Neural progenitor cell (in vitro differentiated cells): ENCODE measurements at regions not wholly inside any gene's neighbourhood (a gene's known extent, or its start where the extent isn't known, plus 50 kb on each side); places are given as distances from the start of the nearest gene placed in this dataset.

Experiments
- DNase-seq: peaks from one replicate; pipeline ENCODE4 v3.0.0-alpha.2; 2016; ENCODE audit warnings: low spot score
- H2AFZ ChIP-seq: fragments of 200-600 bp; sonication (generic); replicated peaks from 2 replicates; pipeline ENCODE4 v1.6.1; 2016; ENCODE audit warnings: antibody characterized with exemption
- H3F3A ChIP-seq: fragments of 200-600 bp; sonication (generic); 2 replicates; pipeline ENCODE4 v1.6.1; 2016; ENCODE audit warnings: antibody characterized with exemption, low read depth
- H3K27ac ChIP-seq: fragments of 200-600 bp; sonication (generic); 2 replicates; pipeline ENCODE4 v1.5.1; 2016; ENCODE audit warnings: mild to moderate bottlenecking
- H3K27me3 ChIP-seq: fragments of 200-600 bp; sonication (generic); 2 replicates; pipeline ENCODE4 v1.6.1; 2016; ENCODE audit warnings: mild to moderate bottlenecking, moderate library complexity
- H3K36me3 ChIP-seq: fragments of 200-600 bp; sonication (generic); 2 replicates; pipeline ENCODE4 v1.5.1; 2016
- H3K4me1 ChIP-seq: fragments of 200-600 bp; sonication (generic); 2 replicates; pipeline ENCODE4 v1.6.1; 2016; ENCODE audit warnings: mixed run types
- H3K4me2 ChIP-seq: fragments of 200-600 bp; sonication (generic); 2 replicates; pipeline ENCODE4 v1.6.1; 2016
- H3K4me3 ChIP-seq: fragments of 200-600 bp; sonication (generic); 2 replicates; pipeline ENCODE4 v1.5.1; 2016
- H3K79me2 ChIP-seq: fragments of 200-600 bp; sonication (generic); 2 replicates; pipeline ENCODE4 v1.6.1; 2016; ENCODE audit warnings: low read depth
- H3K9ac ChIP-seq: fragments of 200-600 bp; sonication (generic); 2 replicates; pipeline ENCODE4 v1.6.1; 2016
- H3K9me3 ChIP-seq: fragments of 200-600 bp; sonication (generic); 2 replicates; pipeline ENCODE4 v1.5.1; 2016; ENCODE audit warnings: low read depth
- H4K20me1 ChIP-seq: fragments of 200-600 bp; sonication (generic); 2 replicates; pipeline ENCODE4 v1.6.1; 2016; ENCODE audit warnings: low read depth
- H3K27ac Mint-ChIP-seq: 3 replicates; pipeline ENCODE4 v1.8.0; 2021; ENCODE audit warnings: mixed read lengths
- H3K27me3 Mint-ChIP-seq: 2 replicates; pipeline ENCODE4 v1.8.0; 2022; ENCODE audit warnings: low read depth, mild to moderate bottlenecking, inconsistent platforms, moderate library complexity, mixed read lengths; ENCODE audit not compliant: insufficient read depth
- H3K36me3 Mint-ChIP-seq: 3 replicates; pipeline ENCODE4 v1.8.0; 2021; ENCODE audit warnings: mixed read lengths
- H3K4me1 Mint-ChIP-seq: 3 replicates; pipeline ENCODE4 v1.8.0; 2021; ENCODE audit warnings: mixed read lengths
- H3K4me3 Mint-ChIP-seq: 3 replicates; pipeline ENCODE4 v1.8.0; 2021; ENCODE audit warnings: mild to moderate bottlenecking, moderate library complexity, mixed read lengths
- H3K9me3 Mint-ChIP-seq: 3 replicates; pipeline ENCODE4 v1.8.0; 2020; ENCODE audit warnings: mixed read lengths
- CTCF ChIP-seq: fragments of 200-600 bp; sonication (generic); IDR thresholded peaks from 2 replicates; pipeline ENCODE4 v1.5.1; 2017; ENCODE audit warnings: antibody characterized with exemption, mild to moderate bottlenecking
- EZH2 ChIP-seq: fragments of 200-600 bp; sonication (generic); IDR thresholded peaks from 2 replicates; pipeline ENCODE4 v1.6.1; 2017; ENCODE audit warnings: antibody characterized with exemption, mild to moderate bottlenecking, moderate library complexity
- EZH2phosphoT487 ChIP-seq: fragments of 200-600 bp; sonication (generic); IDR thresholded peaks from 2 replicates; pipeline ENCODE4 v1.6.1; 2017; ENCODE audit warnings: antibody characterized with exemption

- Mint-ChIP-seq H3K27me3 (peaks cover 3% of the 10 kb centered on the region), H3K36me3 (no peaks in the 10 kb centered on the region), H3K9me3 (peaks cover 5% of the 10 kb centered on the region), H3K27ac (no peak overlapping the region), H3K4me1 (no peaks in the 10 kb centered on the region), H3K4me3 (no peak overlapping the region)
- Histone ChIP-seq H3K36me3 (no peaks in the 10 kb centered on the region), H3K27ac (no peak overlapping the region), H2AFZ (no peak overlapping the region), H3K79me2 (no peaks in the 10 kb centered on the region), H3K27me3 (no peaks in the 10 kb centered on the region), H3F3A (no peaks in the 10 kb centered on the region), H3K4me1 (no peaks in the 10 kb centered on the region), H4K20me1 (no peaks in the 10 kb centered on the region), H3K4me2 (no peak overlapping the region), H3K9ac (no peak overlapping the region), H3K4me3 (no peak overlapping the region), H3K9me3 (no peaks in the 10 kb centered on the region)
- no peak for DNase-seq
- no peak for TF ChIP-seq EZH2
- TF ChIP-seq EZH2phosphoT487: no peak
- TF ChIP-seq CTCF: no peak
Observed at GRCh38 chr3:6717026-6717943, 143.6 kb upstream of the GRM7 start.

- Histone ChIP-seq H3K27me3 (no peaks in the 10 kb centered on the region), H3K4me3 (no peak overlapping the region), H3K4me2 (no peak overlapping the region), H3K9ac (no peak overlapping the region), H2AFZ (no peak overlapping the region), H3K4me1 (no peaks in the 10 kb centered on the region), H4K20me1 (no peaks in the 10 kb centered on the region), H3F3A (no peaks in the 10 kb centered on the region), H3K36me3 (no peaks in the 10 kb centered on the region), H3K9me3 (no peaks in the 10 kb centered on the region), H3K79me2 (no peaks in the 10 kb centered on the region), H3K27ac (no peak overlapping the region)
- H3K27me3 Mint-ChIP-seq: peaks cover 3% of the 10 kb centered on the region
- no peaks in the 10 kb centered on the region for H3K36me3 Mint-ChIP-seq
- no peak overlapping the region for H3K27ac Mint-ChIP-seq
- no peak for TF ChIP-seq EZH2phosphoT487
- TF ChIP-seq EZH2: no peak
- TF ChIP-seq CTCF: no peak
- no peaks in the 10 kb centered on the region for H3K4me1 Mint-ChIP-seq
- DNase-seq: no peak
- H3K9me3 Mint-ChIP-seq: peaks cover 5% of the 10 kb centered on the region
- no peak overlapping the region for H3K4me3 Mint-ChIP-seq
Observed at GRCh38 chr3:6719999-6720398, 140.9 kb upstream of the GRM7 start.

DNA sequence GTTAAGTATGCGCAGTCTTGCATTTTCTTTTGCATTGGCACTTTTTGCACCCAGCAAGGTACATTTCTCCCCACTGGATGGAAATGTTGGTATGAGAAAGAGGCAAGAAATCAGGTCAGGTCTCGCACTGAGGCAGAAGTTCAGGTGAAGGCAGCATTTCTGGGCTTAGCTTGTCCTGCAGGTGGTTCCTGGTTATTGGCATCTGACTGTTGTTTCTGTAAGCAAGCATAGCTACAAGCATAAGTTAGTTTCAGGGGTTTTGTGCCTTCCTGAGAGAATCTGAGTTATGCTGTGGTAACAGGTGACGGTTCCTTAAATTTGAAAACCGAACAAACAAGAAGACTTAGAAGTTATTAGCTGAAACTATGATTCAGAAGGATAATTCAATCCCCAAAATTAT lies 139.4 kb upstream of the GRM7 start:
- H3K4me1 Mint-ChIP-seq: no peaks in the 10 kb centered on the region
- H3K9me3 ChIP-seq: no peaks in the 10 kb centered on the region
- peaks cover 5% of the 10 kb centered on the region for H3K9me3 Mint-ChIP-seq
- H3K9ac ChIP-seq: no peak overlapping the region
- DNase-seq: no peak
- H3K4me1 ChIP-seq: no peaks in the 10 kb centered on the region
- no peak overlapping the region for H3K4me2 ChIP-seq
- H2AFZ ChIP-seq: no peak overlapping the region
- no peaks in the 10 kb centered on the region for H3K36me3 Mint-ChIP-seq
- H3K27me3 Mint-ChIP-seq: peaks cover 3% of the 10 kb centered on the region
- no peaks in the 10 kb centered on the region for H3K79me2 ChIP-seq
- H3K4me3 ChIP-seq: no peak overlapping the region
- no peaks in the 10 kb centered on the region for H3F3A ChIP-seq
- H4K20me1 ChIP-seq: no peaks in the 10 kb centered on the region
- H3K27ac Mint-ChIP-seq: no peak overlapping the region
- TF ChIP-seq EZH2phosphoT487: no peak
- no peak for TF ChIP-seq EZH2
- no peak for TF ChIP-seq CTCF
- no peak overlapping the region for H3K4me3 Mint-ChIP-seq
- no peaks in the 10 kb centered on the region for H3K36me3 ChIP-seq
- H3K27ac ChIP-seq: no peak overlapping the region
- H3K27me3 ChIP-seq: no peaks in the 10 kb centered on the region
